ENCODE measurements at regions not wholly inside any gene's neighbourhood (a gene's known extent, or its start where the extent isn't known, plus 50 kb on each side); places are given as distances from the start of the nearest gene placed in this dataset.
A peak's percentile ranks its signal among the peaks of the same experiment; 100 is the strongest.

GRCh38 chr1:103197216-103197615, 88.9 kb upstream of the COL11A1 start:
- Mint-ChIP-seq H3K9me3 (no peaks in the 10 kb centered on the region), H3K27ac (no peak overlapping the region), H3K27me3 (ENCODE audit: low read depth, poor library complexity) (no peaks in the 10 kb centered on the region), H3K4me3 (no peak overlapping the region), H3K36me3 (ENCODE audit: low read depth) (no peaks in the 10 kb centered on the region), H3K4me1 (no peaks in the 10 kb centered on the region)
- TF ChIP-seq CTCF (IDR thresholded peaks at IDR 0.05): no peak
- no peak for DNase-seq

GRCh38 chr1:103194984-103195383, 86.7 kb upstream of the COL11A1 start:
- H3K27ac Mint-ChIP-seq: no peak overlapping the region
- H3K36me3 Mint-ChIP-seq (ENCODE audit: low read depth): no peaks in the 10 kb centered on the region
- H3K27me3 Mint-ChIP-seq (ENCODE audit: low read depth, poor library complexity): no peaks in the 10 kb centered on the region
- no peak for TF ChIP-seq CTCF (IDR thresholded peaks at IDR 0.05)
- H3K9me3 Mint-ChIP-seq: no peaks in the 10 kb centered on the region
- H3K4me3 Mint-ChIP-seq: no peak overlapping the region
- H3K4me1 Mint-ChIP-seq: no peaks in the 10 kb centered on the region
- DNase-seq: no peak

GRCh38 chr1:103194060-103194459, 85.7 kb upstream of the COL11A1 start:
- Mint-ChIP-seq H3K4me1 (no peaks in the 10 kb centered on the region), H3K27me3 (ENCODE audit: low read depth, poor library complexity) (no peaks in the 10 kb centered on the region), H3K9me3 (no peaks in the 10 kb centered on the region), H3K27ac (peak overlapping the region; percentile 49), H3K36me3 (ENCODE audit: low read depth) (no peaks in the 10 kb centered on the region), H3K4me3 (no peak overlapping the region)
- no peak for DNase-seq
- TF ChIP-seq CTCF (IDR thresholded peaks at IDR 0.05): no peak

GRCh38 chr1:103191327-103191726, 83.0 kb upstream of the COL11A1 start:
- Mint-ChIP-seq H3K27ac (no peak overlapping the region), H3K4me3 (no peak overlapping the region), H3K9me3 (no peaks in the 10 kb centered on the region), H3K27me3 (ENCODE audit: low read depth, poor library complexity) (no peaks in the 10 kb centered on the region), H3K4me1 (no peaks in the 10 kb centered on the region), H3K36me3 (ENCODE audit: low read depth) (no peaks in the 10 kb centered on the region)
- TF ChIP-seq CTCF (IDR thresholded peaks at IDR 0.05): no peak
- no peak for DNase-seq

GRCh38 chr1:103190766-103191165, 82.4 kb upstream of the COL11A1 start:
- TF ChIP-seq CTCF (IDR thresholded peaks at IDR 0.05): no peak
- H3K27me3 Mint-ChIP-seq (ENCODE audit: low read depth, poor library complexity): no peaks in the 10 kb centered on the region
- H3K9me3 Mint-ChIP-seq: no peaks in the 10 kb centered on the region
- no peak overlapping the region for H3K4me3 Mint-ChIP-seq
- H3K36me3 Mint-ChIP-seq (ENCODE audit: low read depth): no peaks in the 10 kb centered on the region
- DNase-seq: no peak
- H3K27ac Mint-ChIP-seq: no peak overlapping the region
- no peaks in the 10 kb centered on the region for H3K4me1 Mint-ChIP-seq

GRCh38 chr1:103187673-103188072, 79.4 kb upstream of the COL11A1 start:
- Mint-ChIP-seq H3K27me3 (ENCODE audit: low read depth, poor library complexity) (no peaks in the 10 kb centered on the region), H3K4me1 (no peaks in the 10 kb centered on the region), H3K9me3 (no peaks in the 10 kb centered on the region), H3K4me3 (no peak overlapping the region), H3K27ac (no peak overlapping the region), H3K36me3 (ENCODE audit: low read depth) (no peaks in the 10 kb centered on the region)
- TF ChIP-seq CTCF (IDR thresholded peaks at IDR 0.05): no peak
- DNase-seq: no peak

Data from nephron progenitor cell (in vitro differentiated cells).